ENCODE measurements at regions not wholly inside any gene's neighbourhood (a gene's known extent, or its start where the extent isn't known, plus 50 kb on each side); places are given as distances from the start of the nearest gene placed in this dataset.
A peak's percentile ranks its signal among the peaks of the same experiment; 100 is the strongest.
"Not testable (repeated sequence)": the region's sequence is repeated elsewhere in the genome, so short reads cannot be mapped to it uniquely, and the experiment has no call there.

DNA sequence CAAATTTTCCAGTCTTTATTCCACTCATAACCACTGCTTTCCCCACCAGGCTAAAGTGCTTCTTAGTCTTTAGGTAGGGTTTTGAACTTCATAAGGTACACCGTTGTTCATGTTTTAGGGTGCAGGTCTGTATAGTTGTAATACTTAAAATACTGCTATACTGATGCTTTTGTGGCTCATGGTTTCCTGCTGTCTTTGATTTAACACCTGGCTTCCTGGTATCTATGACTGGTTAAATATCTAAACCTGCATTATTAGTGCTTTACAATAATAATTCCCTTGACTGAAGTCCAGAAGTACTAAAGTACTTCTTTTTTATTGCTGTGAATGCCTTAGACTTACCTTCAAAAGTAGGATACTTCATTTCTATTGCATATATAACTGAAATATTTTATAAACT lies 384.7 kb downstream of the SRGAP2C start:
- DNase-seq (ENCODE audit: low read depth, low spot score): no peak

DNA sequence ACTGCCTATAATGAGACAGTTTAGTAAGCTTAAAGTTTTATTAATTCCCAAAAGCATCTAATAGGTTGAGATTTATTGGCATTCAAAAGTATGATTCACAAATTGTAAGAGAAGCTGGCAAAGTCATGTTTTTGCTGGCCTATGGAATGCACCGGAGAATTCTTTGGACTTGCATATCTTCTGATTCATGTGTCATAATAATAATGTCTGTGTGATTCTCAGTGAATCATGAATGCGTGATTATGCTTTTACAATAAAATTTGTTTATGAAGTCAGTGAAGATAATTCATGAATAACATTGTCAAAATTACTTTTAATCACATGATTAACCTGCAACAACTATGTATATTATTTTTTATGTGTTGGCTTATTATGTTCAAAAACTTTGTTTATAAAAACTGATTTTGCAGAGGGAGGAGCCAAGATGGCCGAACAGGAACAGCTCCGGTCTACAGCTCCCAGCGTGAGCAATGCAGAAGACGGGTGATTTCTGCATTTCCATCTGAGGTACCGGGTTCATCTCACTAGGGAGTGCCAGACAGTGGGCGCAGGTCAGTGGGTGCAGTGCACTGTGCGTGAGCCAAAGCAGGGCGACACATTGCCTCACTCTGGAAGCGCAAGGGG lies 389.2 kb downstream of the SRGAP2C start:
- DNase-seq (ENCODE audit: low read depth, low spot score): not testable (repeated sequence)

DNA sequence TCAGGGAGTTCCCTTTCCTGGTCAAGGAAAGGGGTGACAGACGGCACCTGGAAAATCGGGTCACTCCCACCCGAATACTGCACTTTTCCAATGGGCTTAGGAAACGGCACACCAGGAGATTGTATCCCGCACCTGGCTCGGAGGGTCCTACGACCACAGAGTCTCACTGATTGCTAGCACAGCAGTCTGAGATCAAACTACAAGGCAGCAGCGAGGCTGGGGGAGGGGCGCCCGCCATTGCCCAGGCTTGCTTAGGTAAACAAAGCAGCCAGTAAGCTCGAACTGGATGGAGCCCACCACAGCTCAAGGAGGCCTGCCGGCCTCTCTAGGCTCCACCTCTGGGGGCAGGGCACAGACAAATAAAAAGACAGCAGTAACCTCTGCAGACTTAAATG lies 389.7 kb downstream of the SRGAP2C start:
- DNase-seq (ENCODE audit: low read depth, low spot score): not testable (repeated sequence)

DNA sequence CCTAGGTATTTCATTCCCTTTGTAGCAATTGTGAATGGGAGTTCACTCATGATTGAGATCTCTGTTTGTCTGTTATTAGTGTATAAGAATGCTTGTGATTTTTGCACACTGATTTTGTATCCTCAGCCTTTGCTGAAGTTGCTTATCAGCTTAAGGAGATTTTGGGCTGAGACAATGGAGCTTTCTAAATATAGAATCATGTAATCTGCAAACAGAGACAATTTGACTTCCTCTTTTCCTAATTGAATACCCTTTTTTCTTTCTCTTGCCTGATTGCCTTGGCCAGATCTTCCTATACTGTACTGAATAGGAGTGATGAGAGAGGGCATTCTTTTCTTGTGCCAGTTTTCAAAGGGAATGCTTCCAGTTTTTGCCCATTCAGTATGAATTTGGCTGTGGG lies 398.1 kb downstream of the SRGAP2C start:
- DNase-seq (ENCODE audit: low read depth, low spot score): not testable (repeated sequence)

DNA sequence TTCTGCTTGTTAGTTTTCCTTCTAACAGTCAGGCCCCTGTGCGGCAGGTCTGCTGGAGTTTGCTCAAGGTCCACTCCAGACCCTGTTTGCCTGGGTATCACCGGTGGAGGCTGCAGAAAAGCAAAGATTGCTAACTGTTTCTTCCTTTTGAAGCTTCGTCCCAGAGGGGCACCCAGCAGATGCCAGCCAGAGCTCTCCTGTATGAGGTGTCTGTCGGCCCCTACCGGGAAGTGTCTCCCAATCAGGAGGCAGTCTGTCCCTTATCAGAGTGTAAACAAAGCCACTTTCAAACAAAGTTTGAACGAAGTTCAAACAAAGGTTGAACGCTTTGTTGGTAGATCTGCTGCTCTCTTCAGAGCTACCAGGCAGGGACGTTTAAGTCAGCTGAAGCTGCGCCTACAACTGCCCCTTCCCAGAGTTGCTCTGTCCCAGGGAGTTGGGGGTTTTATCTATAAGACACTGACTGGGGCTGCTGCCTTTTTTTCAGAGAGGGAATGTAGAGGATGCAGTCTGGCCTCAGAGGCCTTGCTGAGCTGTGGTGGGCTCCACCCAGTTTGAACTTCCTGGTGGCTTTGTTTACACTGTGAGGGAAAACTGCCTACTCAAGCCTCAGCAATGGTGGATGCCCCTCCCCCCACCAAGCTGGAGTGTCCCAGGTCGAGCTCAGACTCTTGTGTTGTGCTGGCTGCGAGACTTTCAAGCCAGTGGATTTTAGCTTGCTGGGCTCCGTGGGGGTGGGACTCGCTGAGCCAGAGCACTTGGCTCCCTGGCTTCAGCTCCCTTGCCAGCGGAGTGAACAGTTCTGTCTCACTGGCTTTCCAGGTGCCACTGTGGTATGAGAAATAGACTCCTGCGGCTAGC lies 401.8 kb downstream of the SRGAP2C start:
- peak; percentile 82 for DNase-seq (ENCODE audit: low read depth, low spot score)

DNA sequence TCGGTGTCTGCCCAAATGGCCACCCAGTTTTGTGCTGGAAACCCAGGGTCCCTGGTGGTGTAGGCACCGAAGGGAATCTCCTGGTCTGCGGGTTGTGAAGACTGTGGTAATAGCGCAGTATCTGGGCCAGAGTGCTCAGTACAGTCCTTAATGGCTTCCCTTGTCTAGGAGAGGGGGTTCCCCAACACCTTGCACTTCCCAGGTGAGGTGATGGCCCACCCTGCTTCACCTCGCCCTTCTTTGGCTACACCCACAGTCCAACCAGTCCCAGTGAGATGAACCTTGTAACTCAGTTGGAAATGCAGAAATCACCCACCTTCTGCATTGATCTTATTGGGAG lies 402.4 kb downstream of the SRGAP2C start:
- no peak for DNase-seq (ENCODE audit: low read depth, low spot score)

DNA sequence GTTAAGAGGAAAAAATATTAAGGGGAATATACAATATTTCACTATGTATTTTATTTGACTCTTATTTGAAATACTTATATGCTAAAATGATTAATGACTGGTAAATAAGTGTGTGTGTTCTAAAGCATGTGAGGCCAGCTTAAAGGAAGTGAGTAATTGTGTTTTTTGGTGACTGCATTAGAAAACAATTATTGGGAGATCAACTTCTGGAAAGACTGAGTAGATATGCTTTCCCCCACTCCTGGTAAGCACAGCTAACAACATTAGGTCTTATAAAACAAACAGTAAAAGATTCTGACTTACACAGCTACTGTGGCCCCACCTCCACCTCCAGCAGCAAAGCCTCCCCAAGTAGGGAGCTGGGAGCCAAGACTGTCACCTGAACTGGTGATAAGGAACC lies 403.0 kb downstream of the SRGAP2C start:
- DNase-seq (ENCODE audit: low read depth, low spot score): no peak

DNA sequence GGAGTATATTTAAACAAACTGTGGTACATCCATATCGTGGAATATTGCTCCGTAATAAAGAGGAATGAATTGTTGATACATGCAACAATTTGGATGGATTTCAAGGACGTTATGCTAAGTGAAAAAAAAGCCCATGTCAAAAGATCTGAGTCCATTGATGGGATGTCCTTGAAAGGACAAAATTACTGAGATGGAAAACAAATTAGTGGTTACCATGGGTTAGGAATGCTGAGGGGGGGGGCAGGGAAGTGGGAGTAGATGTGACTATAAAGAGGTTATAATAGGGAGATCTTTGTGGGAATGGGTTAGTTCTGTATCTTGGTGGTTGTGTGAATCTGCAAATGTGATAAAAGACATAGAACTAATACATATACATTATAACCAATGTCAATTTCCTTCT lies 409.3 kb downstream of the SRGAP2C start:
- DNase-seq (ENCODE audit: low read depth, low spot score): no peak

DNA sequence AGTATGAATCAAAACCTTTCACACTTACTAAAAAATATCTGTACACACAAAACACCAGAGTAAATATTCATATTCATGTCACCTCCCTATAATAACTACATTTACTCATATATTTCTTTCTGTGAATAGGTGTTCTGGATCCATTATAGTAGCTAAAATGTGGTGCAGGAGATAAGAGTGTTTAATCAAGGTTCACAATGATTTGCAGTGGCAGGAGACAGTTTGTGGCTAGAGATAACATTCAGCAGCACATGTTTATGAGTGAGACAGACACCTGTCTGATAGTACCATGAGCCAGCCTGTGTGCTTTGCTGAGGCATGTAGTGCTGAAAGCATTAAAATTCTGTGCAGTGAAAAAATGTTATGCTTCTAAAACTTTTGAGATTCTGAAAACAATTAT lies 410.3 kb downstream of the SRGAP2C start:
- DNase-seq (ENCODE audit: low read depth, low spot score): no peak

DNA sequence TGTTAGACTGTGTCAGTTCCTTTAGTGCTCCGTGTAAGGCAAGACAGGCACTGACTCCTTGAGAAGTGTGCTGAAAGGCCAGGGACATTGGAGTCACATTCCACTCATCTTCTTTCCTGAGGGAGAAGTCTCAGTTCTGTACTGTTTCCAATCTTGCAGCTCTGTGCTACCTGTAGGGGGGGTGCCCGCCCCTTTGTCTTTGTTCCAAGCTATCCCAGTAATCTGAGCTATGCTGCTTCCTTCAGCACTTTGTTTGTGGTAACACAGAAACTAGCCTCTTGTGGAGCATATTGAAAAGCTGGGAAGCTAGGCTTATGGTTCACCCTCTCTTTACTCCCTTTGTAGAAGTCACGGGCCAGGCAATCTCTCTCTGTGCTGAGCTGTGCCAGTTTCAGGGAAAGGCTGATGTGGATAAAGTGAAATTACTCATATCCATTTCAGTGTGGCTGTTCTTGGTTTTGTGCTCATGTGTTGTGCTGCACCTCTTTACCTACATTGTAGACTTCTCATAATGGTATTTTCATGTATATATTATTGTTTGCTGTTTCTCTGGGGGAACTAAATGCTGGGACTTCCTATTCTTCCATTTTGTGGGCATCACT lies 420.2 kb downstream of the SRGAP2C start:
- not testable (repeated sequence) for DNase-seq (ENCODE audit: low read depth, low spot score)

DNA sequence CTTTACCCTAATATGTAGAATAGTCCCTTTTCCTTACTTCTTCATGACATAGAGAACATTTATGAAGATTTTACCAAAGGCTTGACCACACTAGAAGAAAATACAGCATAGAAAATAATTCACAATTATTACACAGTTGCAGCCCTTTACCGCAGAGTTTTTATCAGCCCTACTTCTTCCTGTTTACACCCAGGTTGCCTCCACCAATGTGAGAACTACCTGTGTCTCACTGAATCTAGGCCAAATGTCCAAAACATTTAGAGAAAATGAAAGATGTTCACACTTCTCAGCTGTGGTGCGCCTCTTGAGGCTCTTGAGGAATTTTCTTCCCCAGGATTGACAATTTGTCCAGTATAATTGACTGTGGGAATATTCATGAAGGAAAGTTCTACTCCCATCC lies 422.7 kb downstream of the SRGAP2C start:
- DNase-seq (ENCODE audit: low read depth, low spot score): not testable (repeated sequence)
